Loucy (cell line): ENCODE measurements at regions not wholly inside any gene's neighbourhood (a gene's known extent, or its start where the extent isn't known, plus 50 kb on each side); places are given as distances from the start of the nearest gene placed in this dataset.

Experiments used
- H2AFZ ChIP-seq: fragments of 200-600 bp; sonication (generic); 2 replicates; pipeline ENCODE4 v1.6.0; 2016; ENCODE audit warnings: antibody characterized with exemption, mild to moderate bottlenecking, low read length, moderate library complexity
- H3F3A ChIP-seq: fragments of 200-600 bp; 2 replicates; pipeline ENCODE4 v1.6.0; 2016; ENCODE audit warnings: antibody characterized with exemption, low read depth, mild to moderate bottlenecking
- H3K27me3 ChIP-seq: fragments of 200-600 bp; sonication (generic); 2 replicates; pipeline ENCODE4 v1.6.1; 2014; ENCODE audit warnings: low read length, mild to moderate bottlenecking; ENCODE audit not compliant: insufficient read depth, poor library complexity, severe bottlenecking
- H3K36me3 ChIP-seq: fragments of 200-600 bp; sonication (generic); 2 replicates; pipeline ENCODE4 v1.6.1; 2016; ENCODE audit warnings: low read length; ENCODE audit not compliant: insufficient read depth
- H3K4me1 ChIP-seq: fragments of 200-600 bp; sonication (generic); 2 replicates; pipeline ENCODE4 v1.5.1; 2014; ENCODE audit warnings: low read length, mild to moderate bottlenecking; ENCODE audit not compliant: insufficient read depth, poor library complexity, severe bottlenecking
- H3K4me2 ChIP-seq: fragments of 200-600 bp; sonication (generic); 2 replicates; pipeline ENCODE4 v1.6.0; 2014; ENCODE audit warnings: antibody characterized with exemption, low read length, low read depth, mild to moderate bottlenecking; ENCODE audit not compliant: poor library complexity, severe bottlenecking
- H3K4me3 ChIP-seq: fragments of 200-600 bp; sonication (generic); 2 replicates; pipeline ENCODE4 v1.5.1; 2014; ENCODE audit warnings: low read length, mild to moderate bottlenecking, mixed read lengths; ENCODE audit not compliant: poor library complexity, severe bottlenecking
- H3K79me2 ChIP-seq: fragments of 200-600 bp; sonication (generic); 2 replicates; pipeline ENCODE4 v1.6.1; 2014; ENCODE audit warnings: low read length; ENCODE audit not compliant: insufficient read depth
- H3K9ac ChIP-seq: fragments of 200-600 bp; sonication (generic); 2 replicates; pipeline ENCODE4 v1.6.0; 2014; ENCODE audit warnings: mild to moderate bottlenecking, low read depth, low read length, moderate library complexity; ENCODE audit not compliant: poor library complexity, severe bottlenecking
- H3K9me2 ChIP-seq: fragments of 200-600 bp; sonication (generic); replicated peaks from 2 replicates; pipeline ENCODE4 v1.6.1; 2016; ENCODE audit warnings: low read depth, low read length, mixed read lengths
- H3K9me3 ChIP-seq: fragments of 200-600 bp; sonication (generic); 2 replicates; pipeline ENCODE4 v1.6.1; 2014; ENCODE audit warnings: mild to moderate bottlenecking, antibody characterized with exemption, low read length, low read depth; ENCODE audit not compliant: insufficient read depth
- H4K20me1 ChIP-seq: fragments of 200-600 bp; sonication (generic); 2 replicates; pipeline ENCODE4 v1.6.0; 2014; ENCODE audit warnings: antibody characterized with exemption, low read length, mild to moderate bottlenecking; ENCODE audit not compliant: insufficient read depth, poor library complexity, severe bottlenecking
- CTCF ChIP-seq: fragments of 200-600 bp; sonication (generic); conservative IDR thresholded peaks from 2 replicates; pipeline ENCODE4 v1.5.1; 2014; ENCODE audit warnings: mild to moderate bottlenecking, antibody characterized with exemption, low read length
- EZH2phosphoT487 ChIP-seq: fragments of 200-600 bp; IDR thresholded peaks from 2 replicates; pipeline ENCODE4 v1.6.1; 2018; ENCODE audit warnings: antibody characterized with exemption, mild to moderate bottlenecking, moderate library complexity, borderline replicate concordance

- no peaks in the 10 kb centered on the region for H3K36me3 ChIP-seq
- H4K20me1 ChIP-seq, result no peaks in the 10 kb centered on the region
- H3K79me2 ChIP-seq, result no peaks in the 10 kb centered on the region
- H3F3A ChIP-seq, result no peaks in the 10 kb centered on the region
- TF ChIP-seq EZH2phosphoT487, result no peak
- TF ChIP-seq CTCF, result no peak
- H3K9me3 ChIP-seq, result no peaks in the 10 kb centered on the region
- no peak overlapping the region for H2AFZ ChIP-seq
- no peaks in the 10 kb centered on the region for H3K27me3 ChIP-seq
- no peak overlapping the region for H3K4me3 ChIP-seq
- no peak overlapping the region for H3K4me2 ChIP-seq
- H3K4me1 ChIP-seq, result no peaks in the 10 kb centered on the region
- H3K9me2 ChIP-seq, result no peaks in the 10 kb centered on the region
- H3K9ac ChIP-seq, result no peak overlapping the region
Observed at GRCh38 chr15:62378772-62379498, 213.8 kb upstream of the C2CD4B start.

GRCh38 chr15:62380011-62380410 lies 214.9 kb upstream of the C2CD4B start:
- H3K9me2 ChIP-seq, result no peaks in the 10 kb centered on the region
- no peaks in the 10 kb centered on the region for H3K36me3 ChIP-seq
- no peak overlapping the region for H3K9ac ChIP-seq
- H3K27me3 ChIP-seq, result no peaks in the 10 kb centered on the region
- TF ChIP-seq CTCF (no peak), EZH2phosphoT487 (no peak)
- no peaks in the 10 kb centered on the region for H3K4me1 ChIP-seq
- no peak overlapping the region for H3K4me3 ChIP-seq
- no peak overlapping the region for H3K4me2 ChIP-seq
- no peaks in the 10 kb centered on the region for H3K79me2 ChIP-seq
- no peaks in the 10 kb centered on the region for H3K9me3 ChIP-seq
- H2AFZ ChIP-seq, result no peak overlapping the region
- H3F3A ChIP-seq, result no peaks in the 10 kb centered on the region
- H4K20me1 ChIP-seq, result no peaks in the 10 kb centered on the region

- TF ChIP-seq EZH2phosphoT487 (no peak), CTCF (no peak)
- H3K4me2 ChIP-seq, result no peak overlapping the region
- H4K20me1 ChIP-seq, result no peaks in the 10 kb centered on the region
- no peaks in the 10 kb centered on the region for H3F3A ChIP-seq
- H3K9me2 ChIP-seq, result no peaks in the 10 kb centered on the region
- no peaks in the 10 kb centered on the region for H3K27me3 ChIP-seq
- H3K9me3 ChIP-seq, result no peaks in the 10 kb centered on the region
- no peaks in the 10 kb centered on the region for H3K4me1 ChIP-seq
- H3K79me2 ChIP-seq, result no peaks in the 10 kb centered on the region
- H2AFZ ChIP-seq, result no peak overlapping the region
- no peaks in the 10 kb centered on the region for H3K36me3 ChIP-seq
- no peak overlapping the region for H3K9ac ChIP-seq
- H3K4me3 ChIP-seq, result no peak overlapping the region
Observed at GRCh38 chr15:62382046-62382445, 217.0 kb upstream of the C2CD4B start.
